ENCODE measurements at regions not wholly inside any gene's neighbourhood (a gene's known extent, or its start where the extent isn't known, plus 50 kb on each side); places are given as distances from the start of the nearest gene placed in this dataset.
"Not testable (repeated sequence)": the region's sequence is repeated elsewhere in the genome, so short reads cannot be mapped to it uniquely, and the experiment has no call there.

GRCh38 chr2:215878476-215879063 is 134.8 kb downstream of the MREG start:
- peaks cover 8% of the 10 kb centered on the region for H3K27me3 Mint-ChIP-seq (ENCODE audit: insufficient read depth)
- H3K4me3 Mint-ChIP-seq = no peak overlapping the region
- DNase-seq (ENCODE audit: low spot score) = no peak
- no peaks in the 10 kb centered on the region for H3K9me3 Mint-ChIP-seq
- intact Hi-C loops (cut with micrococcal nuclease) = no loop called here
- H3K36me3 Mint-ChIP-seq (ENCODE audit: low read depth) = no peaks in the 10 kb centered on the region
- no peaks in the 10 kb centered on the region for H3K4me1 Mint-ChIP-seq (ENCODE audit: low read depth)
- no peak overlapping the region for H3K27ac Mint-ChIP-seq

DNA sequence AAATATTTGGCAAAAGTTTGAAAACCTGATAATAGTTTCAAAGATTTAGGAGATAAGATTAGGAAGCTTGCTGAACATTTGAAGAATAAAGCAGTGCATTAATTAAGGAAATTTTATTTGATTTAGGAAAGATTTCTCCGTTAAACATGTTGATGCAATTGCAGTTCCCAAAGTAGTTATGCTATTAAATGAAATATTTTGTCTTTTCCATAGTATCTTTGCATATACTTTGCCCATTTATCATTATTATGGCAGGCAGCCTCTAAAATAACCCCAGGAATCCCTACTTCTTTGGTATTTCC is 136.5 kb downstream of the MREG start:
- intact Hi-C loops (cut with micrococcal nuclease) = no loop called here
- peaks cover 8% of the 10 kb centered on the region for H3K27me3 Mint-ChIP-seq (ENCODE audit: insufficient read depth)
- H3K4me3 Mint-ChIP-seq = no peak overlapping the region
- no peaks in the 10 kb centered on the region for H3K9me3 Mint-ChIP-seq
- DNase-seq (ENCODE audit: low spot score) = no peak
- H3K4me1 Mint-ChIP-seq (ENCODE audit: low read depth) = no peaks in the 10 kb centered on the region
- H3K36me3 Mint-ChIP-seq (ENCODE audit: low read depth) = no peaks in the 10 kb centered on the region
- H3K27ac Mint-ChIP-seq = no peak overlapping the region

GRCh38 chr2:215876139-215876936 is 137.0 kb downstream of the MREG start:
- Mint-ChIP-seq H3K27ac (no peak overlapping the region), H3K4me1 (ENCODE audit: low read depth) (no peaks in the 10 kb centered on the region), H3K27me3 (ENCODE audit: insufficient read depth) (peaks cover 8% of the 10 kb centered on the region), H3K36me3 (ENCODE audit: low read depth) (no peaks in the 10 kb centered on the region), H3K9me3 (no peaks in the 10 kb centered on the region), H3K4me3 (no peak overlapping the region)
- DNase-seq (ENCODE audit: low spot score) = no peak
- intact Hi-C loops (cut with micrococcal nuclease) = no loop called here

- no peak for DNase-seq (ENCODE audit: low spot score)
- H3K27me3 Mint-ChIP-seq (ENCODE audit: insufficient read depth) = peaks cover 8% of the 10 kb centered on the region
- intact Hi-C loops (cut with micrococcal nuclease) = no loop called here
- H3K27ac Mint-ChIP-seq = no peak overlapping the region
- H3K9me3 Mint-ChIP-seq = no peaks in the 10 kb centered on the region
- H3K4me1 Mint-ChIP-seq (ENCODE audit: low read depth) = no peaks in the 10 kb centered on the region
- no peak overlapping the region for H3K4me3 Mint-ChIP-seq
- no peaks in the 10 kb centered on the region for H3K36me3 Mint-ChIP-seq (ENCODE audit: low read depth)
These were observed 138.9 kb downstream of the MREG start for GRCh38 chr2:215874418-215874817.

DNA sequence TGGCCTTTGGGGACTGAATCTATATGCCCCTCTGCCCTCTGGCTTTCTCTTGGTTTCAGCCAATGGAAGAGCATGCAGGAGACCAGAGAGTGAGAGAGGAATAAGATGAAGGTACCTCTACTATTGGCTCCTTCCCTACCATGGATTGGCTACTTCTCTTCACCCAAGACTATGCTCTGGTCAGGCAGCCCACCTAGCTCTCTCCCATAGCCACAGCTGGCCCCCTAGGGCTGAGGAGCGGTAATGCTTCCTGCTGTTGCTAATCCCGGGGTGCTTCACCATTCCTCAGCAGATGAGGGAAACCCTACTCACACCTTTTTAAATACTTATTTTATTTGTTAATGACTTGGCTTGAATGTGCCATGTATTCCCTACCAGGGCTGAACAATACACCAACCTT is 142.4 kb downstream of the MREG start:
- intact Hi-C loops (cut with micrococcal nuclease) = no loop called here
- Mint-ChIP-seq H3K27me3 (ENCODE audit: insufficient read depth) (peaks cover 8% of the 10 kb centered on the region), H3K9me3 (no peaks in the 10 kb centered on the region), H3K4me3 (no peak overlapping the region), H3K4me1 (ENCODE audit: low read depth) (no peaks in the 10 kb centered on the region), H3K27ac (no peak overlapping the region), H3K36me3 (ENCODE audit: low read depth) (no peaks in the 10 kb centered on the region)
- DNase-seq (ENCODE audit: low spot score) = no peak

DNA sequence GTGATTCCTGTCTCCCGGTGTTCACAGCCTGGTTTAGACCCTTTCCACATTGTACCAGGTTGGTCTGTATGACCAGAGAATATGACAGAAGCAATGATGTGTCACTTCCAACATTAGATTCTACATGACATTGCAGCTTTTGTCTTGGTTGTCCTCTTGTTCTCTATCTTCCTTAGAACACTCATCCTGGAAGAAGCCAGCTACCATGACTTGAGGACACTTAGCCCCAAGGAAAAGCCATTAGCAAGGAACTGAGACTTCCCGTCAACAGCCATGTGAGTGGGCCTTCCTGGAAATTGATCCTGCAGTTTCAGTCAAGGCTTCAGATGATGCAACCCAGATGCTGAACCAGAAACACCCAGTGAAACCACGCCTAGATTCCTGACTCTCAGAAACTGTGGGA is 143.3 kb downstream of the MREG start:
- intact Hi-C loops (cut with micrococcal nuclease) = no loop called here
- no peaks in the 10 kb centered on the region for H3K9me3 Mint-ChIP-seq
- peaks cover 4% of the 10 kb centered on the region for H3K27me3 Mint-ChIP-seq (ENCODE audit: insufficient read depth)
- H3K27ac Mint-ChIP-seq = no peak overlapping the region
- no peak overlapping the region for H3K4me3 Mint-ChIP-seq
- no peaks in the 10 kb centered on the region for H3K36me3 Mint-ChIP-seq (ENCODE audit: low read depth)
- H3K4me1 Mint-ChIP-seq (ENCODE audit: low read depth) = no peaks in the 10 kb centered on the region
- DNase-seq (ENCODE audit: low spot score) = no peak

- peaks cover 4% of the 10 kb centered on the region for H3K27me3 Mint-ChIP-seq (ENCODE audit: insufficient read depth)
- intact Hi-C loops (cut with micrococcal nuclease) = no loop called here
- no peaks in the 10 kb centered on the region for H3K4me1 Mint-ChIP-seq (ENCODE audit: low read depth)
- H3K4me3 Mint-ChIP-seq = no peak overlapping the region
- DNase-seq (ENCODE audit: low spot score) = no peak
- H3K27ac Mint-ChIP-seq = no peak overlapping the region
- no peaks in the 10 kb centered on the region for H3K9me3 Mint-ChIP-seq
- no peaks in the 10 kb centered on the region for H3K36me3 Mint-ChIP-seq (ENCODE audit: low read depth)
These were observed 144.4 kb downstream of the MREG start for GRCh38 chr2:215868846-215869543.

DNA sequence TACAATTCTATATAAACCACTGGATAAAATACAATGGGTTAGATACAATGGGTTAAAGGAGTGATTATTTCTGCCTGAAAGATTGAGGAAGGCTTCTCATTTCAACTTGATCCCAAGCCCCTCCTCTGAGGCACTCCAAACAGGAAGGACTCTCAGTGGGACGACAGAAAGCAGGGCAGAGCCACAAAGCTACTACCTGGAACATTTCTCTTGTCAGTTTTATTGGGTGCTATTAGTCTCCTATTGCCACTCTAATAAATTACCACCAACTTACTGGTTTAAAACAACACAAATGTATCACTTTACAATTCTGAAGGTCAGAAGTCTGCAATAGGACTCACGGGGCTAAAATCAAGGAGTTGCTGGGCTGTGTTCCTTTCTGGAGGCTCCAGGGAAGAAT is 146.7 kb downstream of the MREG start:
- Mint-ChIP-seq H3K27me3 (ENCODE audit: insufficient read depth) (peaks cover 4% of the 10 kb centered on the region), H3K4me3 (no peak overlapping the region), H3K36me3 (ENCODE audit: low read depth) (no peaks in the 10 kb centered on the region), H3K4me1 (ENCODE audit: low read depth) (no peaks in the 10 kb centered on the region), H3K27ac (no peak overlapping the region), H3K9me3 (no peaks in the 10 kb centered on the region)
- no peak for DNase-seq (ENCODE audit: low spot score)
- intact Hi-C loops (cut with micrococcal nuclease) = no loop called here

DNA sequence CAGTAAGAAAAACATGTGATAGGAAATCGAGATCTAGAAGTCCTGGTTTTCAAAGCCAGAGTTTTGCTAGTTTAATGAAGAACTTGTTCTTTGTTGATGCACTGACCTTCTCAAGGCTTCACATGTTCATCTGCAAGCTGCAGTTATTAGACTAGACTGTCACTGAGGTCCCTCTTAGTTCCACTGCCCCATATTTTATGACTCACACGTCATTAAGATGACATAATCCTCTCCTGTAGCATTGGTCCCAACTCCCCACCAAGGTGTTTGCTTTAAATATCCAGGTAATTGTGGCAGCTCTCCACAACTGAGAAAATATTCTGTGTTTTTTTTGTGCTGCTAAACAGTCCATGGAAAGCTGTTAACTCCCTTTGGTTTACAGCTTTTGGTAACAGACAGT is 149.7 kb downstream of the MREG start:
- DNase-seq (ENCODE audit: low spot score) = no peak
- no peaks in the 10 kb centered on the region for H3K4me1 Mint-ChIP-seq (ENCODE audit: low read depth)
- H3K27ac Mint-ChIP-seq = no peak overlapping the region
- no peak overlapping the region for H3K4me3 Mint-ChIP-seq
- no peaks in the 10 kb centered on the region for H3K9me3 Mint-ChIP-seq
- H3K36me3 Mint-ChIP-seq (ENCODE audit: low read depth) = no peaks in the 10 kb centered on the region
- intact Hi-C loops (cut with micrococcal nuclease) = no loop called here
- H3K27me3 Mint-ChIP-seq (ENCODE audit: insufficient read depth) = peaks cover 5% of the 10 kb centered on the region

DNA sequence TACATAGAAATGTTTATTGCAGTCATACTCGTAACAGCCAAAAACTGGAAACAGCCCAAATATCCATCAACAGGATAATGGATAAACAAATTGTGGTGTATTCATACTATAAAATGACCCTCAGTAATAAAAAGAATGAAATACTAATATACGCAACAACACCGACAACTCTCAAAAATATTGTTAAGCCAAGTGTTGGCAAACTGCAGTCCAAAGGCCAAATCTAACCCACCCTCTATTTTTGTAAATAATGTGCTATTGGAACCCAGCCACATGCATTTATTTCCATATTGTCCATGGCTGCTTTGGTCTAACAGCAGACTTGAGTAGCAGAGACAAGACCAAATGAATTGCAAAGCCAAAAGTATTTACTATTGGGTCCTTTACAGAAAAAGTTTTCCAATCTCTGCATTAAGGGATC is 151.0 kb downstream of the MREG start:
- no peaks in the 10 kb centered on the region for H3K4me1 Mint-ChIP-seq (ENCODE audit: low read depth)
- no peaks in the 10 kb centered on the region for H3K9me3 Mint-ChIP-seq
- intact Hi-C loops (cut with micrococcal nuclease) = no loop called here
- no peaks in the 10 kb centered on the region for H3K36me3 Mint-ChIP-seq (ENCODE audit: low read depth)
- H3K4me3 Mint-ChIP-seq = no peak overlapping the region
- DNase-seq (ENCODE audit: low spot score) = no peak
- peaks cover 5% of the 10 kb centered on the region for H3K27me3 Mint-ChIP-seq (ENCODE audit: insufficient read depth)
- no peak overlapping the region for H3K27ac Mint-ChIP-seq

GRCh38 chr2:215861607-215862350 is 151.6 kb downstream of the MREG start:
- no peaks in the 10 kb centered on the region for H3K9me3 Mint-ChIP-seq
- H3K36me3 Mint-ChIP-seq (ENCODE audit: low read depth) = no peaks in the 10 kb centered on the region
- intact Hi-C loops (cut with micrococcal nuclease) = no loop called here
- peaks cover 5% of the 10 kb centered on the region for H3K27me3 Mint-ChIP-seq (ENCODE audit: insufficient read depth)
- no peak for DNase-seq (ENCODE audit: low spot score)
- H3K4me3 Mint-ChIP-seq = no peak overlapping the region
- H3K27ac Mint-ChIP-seq = no peak overlapping the region
- H3K4me1 Mint-ChIP-seq (ENCODE audit: low read depth) = no peaks in the 10 kb centered on the region

DNA sequence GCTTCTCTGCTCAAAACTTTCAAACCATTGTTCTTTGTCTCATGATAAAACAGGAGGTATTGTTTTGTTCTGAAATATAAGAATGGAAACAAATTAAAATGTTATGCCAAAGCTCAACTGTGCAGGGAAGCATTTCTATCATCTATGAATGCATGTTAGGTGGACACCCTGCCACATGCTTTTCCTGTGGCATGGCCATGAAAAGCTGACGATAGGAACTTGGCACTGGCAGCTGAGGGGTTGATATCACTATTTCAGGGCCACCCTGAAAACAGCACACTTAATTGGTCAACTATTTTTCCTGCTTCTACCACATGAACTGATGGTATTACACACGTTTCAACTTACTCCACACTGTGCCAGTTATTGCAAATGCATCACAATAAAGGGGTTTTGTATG is 157.3 kb downstream of the MREG start:
- Mint-ChIP-seq H3K9me3 (peaks cover 15% of the 10 kb centered on the region), H3K36me3 (ENCODE audit: low read depth) (no peaks in the 10 kb centered on the region), H3K4me3 (no peak overlapping the region), H3K4me1 (ENCODE audit: low read depth) (no peaks in the 10 kb centered on the region), H3K27ac (no peak overlapping the region), H3K27me3 (ENCODE audit: insufficient read depth) (peaks cover 3% of the 10 kb centered on the region)
- DNase-seq (ENCODE audit: low spot score) = no peak
- intact Hi-C loops (cut with micrococcal nuclease) = no loop called here

DNA sequence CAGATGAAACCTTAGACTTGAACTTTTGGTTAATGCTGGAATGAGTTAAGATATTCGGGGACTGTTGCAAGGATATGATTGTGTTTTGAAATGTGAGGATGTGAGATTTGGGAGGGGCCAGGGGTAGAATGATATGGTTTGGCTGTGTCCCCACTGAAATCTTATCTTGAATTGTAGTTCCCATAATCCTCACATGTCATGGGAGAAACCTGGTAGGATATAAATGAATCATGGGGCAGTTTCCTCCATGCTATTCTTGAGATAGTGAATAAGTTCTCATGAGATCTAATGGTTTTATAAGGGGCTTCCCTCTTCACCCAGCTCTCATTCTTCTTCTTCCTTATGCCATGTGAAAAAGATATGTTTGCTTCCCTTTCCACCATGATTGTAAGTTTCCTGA is 158.0 kb downstream of the MREG start:
- H3K27me3 Mint-ChIP-seq (ENCODE audit: insufficient read depth); intact Hi-C loops (cut with micrococcal nuclease); H3K36me3 Mint-ChIP-seq (ENCODE audit: low read depth); H3K27ac Mint-ChIP-seq; DNase-seq (ENCODE audit: low spot score); H3K4me1 Mint-ChIP-seq (ENCODE audit: low read depth); H3K4me3 Mint-ChIP-seq: not testable (repeated sequence)
- H3K9me3 Mint-ChIP-seq = peaks cover 15% of the 10 kb centered on the region

Data from activated T-helper 1 cell treated with anti-CD3 and anti-CD28 coated beads, Interleukin-12 subunit alpha, Interleukin-12 subunit beta, Interleukin-2, Interleukin-4 antibody, amounts not matched to agents 30 ng/mL and 10 ng/mL and 1 ng/mL, durations not matched to agents 14 hours and 24 hours and 36 hours (primary cell).